Umbilical cord (tissue), 1 donor: ENCODE measurements at regions not wholly inside any gene's neighbourhood (a gene's known extent, or its start where the extent isn't known, plus 50 kb on each side); places are given as distances from the start of the nearest gene placed in this dataset.

Source experiments
- DNase-seq: peaks from one replicate; pipeline ENCODE4 v3.0.0-alpha.2; 2015; ENCODE audit warnings: low spot score

DNA sequence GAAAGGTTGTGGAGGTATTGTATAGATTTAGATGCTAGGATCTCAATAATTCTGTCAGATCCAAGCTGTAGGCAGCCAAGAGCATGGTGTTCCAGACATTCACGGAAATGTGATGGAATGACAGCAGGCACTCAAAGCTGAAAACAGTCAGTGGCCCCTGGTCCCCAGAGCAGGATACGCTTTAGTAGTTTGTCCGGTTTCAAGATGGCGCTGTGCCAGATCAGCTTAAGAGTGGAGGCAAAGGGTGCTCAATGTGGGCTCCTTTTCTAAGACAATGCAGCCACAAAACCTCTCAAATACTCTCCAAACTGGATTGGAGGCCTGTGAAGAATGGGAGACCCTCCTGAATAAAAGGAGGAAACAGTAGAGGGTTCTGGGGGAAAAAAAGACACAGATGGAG, 291.2 kb upstream of the HS3ST1 start:
- no peak for DNase-seq

DNA sequence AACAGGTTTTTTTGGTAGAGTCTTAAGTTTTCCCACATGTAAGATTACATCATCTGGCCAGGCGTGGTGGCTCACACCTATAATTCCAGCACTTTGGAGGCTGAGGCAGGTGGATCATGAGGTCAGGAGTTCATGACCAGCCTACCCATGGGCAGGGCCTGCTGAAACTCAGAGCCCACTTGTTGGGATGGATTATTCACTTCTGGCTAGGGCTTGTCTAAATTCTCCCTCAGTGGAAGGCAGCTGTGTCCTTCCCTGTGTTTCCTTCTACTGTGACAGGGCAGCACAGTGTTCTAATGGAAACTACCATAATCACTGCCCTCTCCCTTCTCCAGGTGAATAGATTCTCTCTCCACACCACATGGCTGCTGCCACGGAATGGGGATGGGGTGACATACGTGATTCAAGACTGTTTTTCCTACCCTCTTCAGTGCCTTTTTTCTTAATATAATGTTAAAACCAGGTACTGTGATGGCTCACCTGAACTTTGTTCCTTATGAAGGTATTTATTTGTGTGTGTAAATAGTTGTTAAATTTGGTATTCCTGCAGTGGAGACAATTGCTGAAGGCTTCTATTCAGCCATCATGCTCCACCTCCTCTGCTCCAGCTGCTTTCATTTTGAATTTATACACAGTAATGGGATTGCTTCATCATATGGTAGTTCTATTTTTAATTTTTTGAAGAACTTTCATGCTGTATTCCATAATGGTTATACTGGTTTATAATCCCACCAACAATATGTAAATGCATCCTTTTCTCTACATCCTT, 287.2 kb upstream of the HS3ST1 start:
- no peak for DNase-seq

DNA sequence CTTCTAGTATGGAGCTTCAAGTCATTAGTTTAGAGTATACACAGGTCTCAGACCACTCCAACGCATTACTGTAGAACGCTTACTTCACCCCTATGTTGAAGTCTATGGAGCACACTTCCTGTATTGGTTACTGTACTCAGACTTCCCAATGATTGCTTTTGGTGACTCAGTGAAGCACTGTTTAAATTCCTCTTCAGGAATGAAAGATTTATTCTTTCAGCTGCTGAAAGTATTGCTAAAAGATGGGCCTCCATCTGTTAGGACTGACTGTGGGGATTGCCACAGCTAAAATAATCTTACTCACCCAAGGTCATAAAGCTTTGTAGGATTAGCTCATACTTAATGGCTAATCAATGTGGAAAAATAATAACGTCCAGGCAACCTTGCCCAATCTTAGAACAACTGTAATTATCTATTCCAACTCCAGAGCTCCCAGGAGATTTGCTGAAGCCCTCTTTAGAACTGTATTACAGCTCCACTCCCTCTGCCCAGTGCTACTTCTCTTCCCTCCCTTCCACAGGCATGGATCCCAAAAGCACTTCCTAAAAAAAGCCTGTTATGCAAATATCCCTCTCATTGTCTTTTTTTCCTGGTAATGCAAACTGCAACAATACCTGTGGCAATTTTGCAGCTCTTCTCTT, 281.9 kb upstream of the HS3ST1 start:
- DNase-seq: no peak

DNA sequence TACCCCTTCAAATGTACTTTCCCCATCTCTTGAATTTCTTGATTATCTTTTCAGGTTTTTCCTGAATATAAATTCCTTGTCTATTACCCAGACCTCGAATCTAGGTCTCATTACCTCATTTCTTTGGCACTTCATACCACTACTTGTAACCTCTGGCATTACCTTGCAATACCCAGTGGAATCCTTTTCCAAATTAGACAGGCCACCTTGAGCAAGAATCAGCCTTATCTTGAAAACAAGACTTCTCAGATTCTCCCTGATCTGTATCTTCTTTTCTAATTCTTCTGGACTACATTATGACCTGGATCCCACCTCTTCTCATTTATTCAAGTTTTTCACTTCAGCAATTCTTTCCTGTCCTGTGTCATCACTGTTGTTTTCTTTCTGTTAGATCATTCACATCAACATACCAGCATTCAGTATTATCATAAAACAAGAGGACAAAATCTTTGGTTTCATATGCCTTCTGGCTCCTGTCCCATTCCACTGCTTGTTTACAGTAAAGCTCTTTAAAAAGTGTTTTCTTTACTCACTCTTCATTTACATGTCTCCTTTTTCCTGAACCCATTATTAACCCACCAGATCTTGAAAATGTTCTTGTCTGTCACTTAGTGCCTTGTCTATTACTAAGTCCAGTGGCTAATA, 275.6 kb upstream of the HS3ST1 start:
- DNase-seq: no peak

DNA sequence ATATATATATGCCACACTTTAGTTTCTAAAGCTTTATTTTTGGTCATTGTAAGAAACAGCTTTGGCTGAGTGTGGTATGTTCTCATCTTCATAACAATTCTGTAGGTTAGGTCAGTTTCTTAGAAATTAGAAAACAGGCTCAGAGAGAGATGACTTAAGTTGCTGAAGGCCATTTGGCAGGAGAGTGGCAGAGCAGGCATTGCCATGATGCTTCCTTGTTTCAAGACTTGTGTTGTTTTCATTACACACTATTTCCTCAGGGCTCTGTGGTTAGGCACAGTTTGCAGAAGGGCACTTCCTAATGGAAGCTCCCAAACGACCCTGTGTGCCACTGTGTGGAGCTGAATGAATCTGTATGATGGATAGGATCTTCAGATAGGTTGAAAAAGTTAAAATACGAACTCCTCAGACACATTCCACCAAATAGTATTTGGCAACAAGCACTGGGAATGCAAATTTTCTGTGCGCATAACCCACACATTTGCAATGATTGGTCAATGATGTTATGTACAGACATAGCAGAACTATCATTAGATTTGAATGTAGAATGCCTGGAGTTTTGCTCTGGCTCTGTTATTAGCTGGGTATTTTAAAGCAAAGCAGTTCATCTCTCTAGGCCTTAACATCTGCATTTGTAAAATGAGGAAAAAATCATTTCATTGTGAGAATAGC, 274.3 kb upstream of the HS3ST1 start:
- DNase-seq: no peak

DNA sequence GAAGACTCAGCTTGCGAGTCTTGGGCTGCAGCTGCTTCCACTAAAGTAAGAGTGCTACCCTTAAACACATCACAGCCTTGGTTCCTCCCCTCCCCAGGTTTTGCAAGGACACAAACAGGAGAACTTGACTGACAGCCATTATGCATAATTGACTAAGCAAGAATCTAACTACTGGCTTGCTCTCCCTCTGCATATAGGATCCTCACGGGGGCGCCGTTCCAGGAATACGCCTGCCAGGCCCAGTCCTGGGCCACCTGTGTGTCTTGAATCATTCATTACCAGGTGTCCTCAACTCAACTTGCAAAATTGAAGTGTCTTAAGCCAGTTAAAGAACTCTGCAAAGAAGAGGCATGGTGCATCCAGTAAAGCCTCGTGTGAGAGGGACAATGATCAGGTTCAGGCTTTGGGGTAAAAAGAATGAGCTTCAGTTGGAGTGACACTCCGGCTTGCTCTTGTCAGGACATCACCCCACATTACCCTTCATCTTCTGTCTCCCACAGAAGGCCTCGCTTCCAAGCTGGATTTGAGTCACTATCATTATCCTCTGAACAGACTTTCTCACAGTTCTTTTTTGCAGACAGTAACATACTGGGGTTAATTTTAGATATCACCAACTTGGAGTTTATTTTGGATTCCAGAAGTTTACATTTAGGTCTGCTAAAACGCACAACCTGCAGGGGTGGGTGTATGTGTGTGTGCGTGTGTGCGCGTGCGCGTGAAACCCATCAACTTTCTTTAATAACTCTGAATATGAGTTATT, 273.5 kb upstream of the HS3ST1 start:
- DNase-seq: no peak

DNA sequence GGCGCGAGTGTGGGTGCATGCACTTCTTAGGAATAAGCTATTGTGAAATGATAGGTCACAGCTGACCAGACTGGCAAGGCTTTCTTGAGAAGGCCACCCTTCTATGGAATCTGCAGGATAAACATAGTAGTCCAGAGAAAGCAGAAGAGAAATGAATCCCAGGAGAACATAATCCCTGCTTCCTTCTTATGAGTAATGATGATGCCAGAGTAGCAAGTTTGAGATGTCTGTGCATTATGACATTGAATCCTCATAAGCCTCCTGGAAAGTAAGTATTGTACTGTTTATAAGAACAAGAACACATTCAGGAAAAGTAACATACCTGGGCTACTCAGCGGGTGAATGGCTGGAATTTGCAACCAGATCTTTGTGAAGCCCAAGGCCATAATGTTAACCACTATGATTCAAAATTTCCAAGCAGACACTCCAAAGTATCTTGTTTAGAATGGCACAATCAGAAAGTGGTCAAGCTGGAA, 272.1 kb upstream of the HS3ST1 start:
- no peak for DNase-seq

DNA sequence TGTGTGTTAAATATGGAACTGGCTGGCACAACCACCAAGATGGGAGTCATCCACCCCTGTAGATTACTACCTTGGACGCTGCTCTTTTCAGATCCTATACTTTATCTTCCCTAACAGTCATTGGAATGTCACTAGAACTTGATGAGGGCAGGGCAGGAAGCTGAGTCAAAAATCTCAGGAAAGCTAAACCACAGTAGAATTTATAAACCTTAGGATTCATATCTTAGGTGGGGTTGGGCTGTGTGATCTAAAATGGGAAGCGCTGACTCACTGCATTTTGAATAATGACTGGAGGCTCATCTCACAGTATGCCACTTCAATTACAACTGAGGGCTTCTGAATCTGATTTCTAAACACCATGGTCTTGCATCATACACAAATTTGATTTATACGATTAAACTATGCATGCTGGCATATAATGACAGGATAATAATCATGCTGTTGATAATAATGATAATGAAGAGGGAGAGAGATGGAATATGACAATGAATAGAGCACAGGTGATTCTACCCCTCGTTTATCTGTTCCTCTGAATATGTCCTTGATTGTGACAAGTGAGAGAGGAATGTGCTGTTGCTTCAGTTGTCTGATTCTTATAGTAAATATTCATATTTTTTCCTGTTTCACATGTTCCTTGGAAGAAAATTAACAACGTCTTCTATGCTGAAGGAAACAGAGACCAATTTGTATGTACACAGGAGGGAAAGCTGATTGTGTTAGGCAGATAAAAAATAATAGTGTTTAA, 270.3 kb upstream of the HS3ST1 start:
- peak; percentile 11 for DNase-seq

DNA sequence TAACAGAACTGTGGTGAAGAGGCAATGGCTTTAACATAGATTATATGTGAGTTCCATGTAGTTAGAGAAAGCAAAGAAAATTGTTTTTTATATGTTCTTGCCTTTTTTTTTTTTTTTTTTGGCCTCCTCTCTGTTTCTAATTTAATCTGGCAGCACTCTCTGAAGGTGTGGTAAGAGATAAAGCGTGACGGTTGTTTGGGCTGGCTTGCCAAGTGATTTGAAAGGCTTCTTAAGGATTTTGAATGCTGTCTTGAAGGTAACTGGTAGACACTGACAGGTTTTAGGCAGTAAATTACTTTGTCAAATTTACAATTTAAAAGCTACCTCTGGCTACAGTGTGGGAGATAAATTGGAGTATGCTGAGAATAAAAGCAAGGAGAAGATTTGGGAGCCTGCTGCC, 269.3 kb upstream of the HS3ST1 start:
- DNase-seq: no peak

DNA sequence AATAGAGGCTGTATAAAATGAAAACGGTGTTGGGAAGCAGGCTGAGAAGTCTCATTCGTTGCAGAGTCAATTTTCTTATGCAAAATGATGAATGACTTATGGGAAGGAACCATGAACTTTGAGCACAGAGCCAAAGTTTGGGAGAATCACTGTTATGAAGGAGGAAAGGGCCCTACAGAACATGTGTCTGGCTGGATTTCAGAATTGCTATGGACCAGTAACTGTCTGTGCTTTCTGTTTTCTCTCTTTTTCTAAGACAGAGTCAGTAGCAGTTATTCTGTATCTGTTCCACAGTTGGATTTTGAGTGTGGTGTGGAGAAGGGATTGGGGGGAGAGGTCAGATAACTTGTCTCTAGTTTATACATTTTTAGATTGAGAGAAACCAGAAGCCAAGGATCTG, 265.0 kb upstream of the HS3ST1 start:
- DNase-seq: no peak

DNA sequence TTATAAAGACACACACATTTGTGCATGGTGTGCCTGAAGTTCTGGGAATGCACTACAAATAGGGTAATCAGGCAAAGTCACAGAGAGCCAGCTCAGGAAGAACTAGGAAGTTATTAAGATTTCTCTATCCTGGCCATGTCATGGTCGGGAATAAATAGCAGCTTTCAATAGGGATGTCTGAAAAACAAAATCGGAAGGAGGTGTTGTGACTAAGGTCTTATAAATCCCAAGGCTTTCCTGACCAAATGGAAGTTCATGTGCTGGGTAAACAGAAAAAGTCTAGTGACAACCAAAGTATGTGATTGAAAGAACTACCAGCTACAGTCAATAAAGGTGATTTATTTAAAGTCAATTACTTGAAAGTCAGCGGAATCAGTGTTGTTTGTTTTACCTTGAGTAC, 262.5 kb upstream of the HS3ST1 start:
- no peak for DNase-seq

DNA sequence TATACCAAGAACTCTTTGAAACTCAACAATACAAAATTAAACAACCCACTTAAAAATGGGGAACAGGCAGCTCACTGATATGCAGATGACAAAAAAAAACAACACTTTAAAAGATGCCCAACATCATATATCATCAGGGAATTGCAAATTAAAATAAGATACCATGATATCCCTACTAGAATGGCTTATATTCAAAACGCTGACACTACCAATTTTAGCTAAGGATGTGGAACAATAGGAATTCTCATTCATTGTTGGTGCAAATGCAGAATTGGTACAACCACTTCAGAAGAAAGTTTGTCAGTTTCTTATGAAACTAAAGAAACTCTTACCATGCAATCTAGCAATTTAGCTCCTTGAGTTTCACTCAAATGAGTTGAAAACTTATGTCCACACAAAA, 259.0 kb upstream of the HS3ST1 start:
- DNase-seq: no peak

DNA sequence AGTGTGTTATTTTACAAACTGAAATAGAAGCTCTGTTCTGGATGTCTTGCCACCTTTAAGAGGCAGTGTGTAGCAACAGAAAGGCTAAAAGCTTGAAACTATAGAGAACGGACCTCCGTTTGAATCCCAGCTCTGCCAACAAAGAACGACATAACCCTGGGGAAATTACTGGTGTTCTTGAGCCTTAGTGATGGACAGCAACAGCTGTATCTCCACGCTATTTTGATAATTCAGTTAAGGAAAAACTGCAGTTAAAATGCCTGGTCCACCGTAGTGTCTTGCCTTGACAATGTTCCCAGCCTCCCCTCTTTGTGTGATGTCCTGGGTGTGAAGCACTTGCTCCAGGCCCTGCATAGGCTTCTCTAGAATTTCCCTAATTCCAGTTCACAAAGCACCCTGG, 256.8 kb upstream of the HS3ST1 start:
- DNase-seq: no peak

DNA sequence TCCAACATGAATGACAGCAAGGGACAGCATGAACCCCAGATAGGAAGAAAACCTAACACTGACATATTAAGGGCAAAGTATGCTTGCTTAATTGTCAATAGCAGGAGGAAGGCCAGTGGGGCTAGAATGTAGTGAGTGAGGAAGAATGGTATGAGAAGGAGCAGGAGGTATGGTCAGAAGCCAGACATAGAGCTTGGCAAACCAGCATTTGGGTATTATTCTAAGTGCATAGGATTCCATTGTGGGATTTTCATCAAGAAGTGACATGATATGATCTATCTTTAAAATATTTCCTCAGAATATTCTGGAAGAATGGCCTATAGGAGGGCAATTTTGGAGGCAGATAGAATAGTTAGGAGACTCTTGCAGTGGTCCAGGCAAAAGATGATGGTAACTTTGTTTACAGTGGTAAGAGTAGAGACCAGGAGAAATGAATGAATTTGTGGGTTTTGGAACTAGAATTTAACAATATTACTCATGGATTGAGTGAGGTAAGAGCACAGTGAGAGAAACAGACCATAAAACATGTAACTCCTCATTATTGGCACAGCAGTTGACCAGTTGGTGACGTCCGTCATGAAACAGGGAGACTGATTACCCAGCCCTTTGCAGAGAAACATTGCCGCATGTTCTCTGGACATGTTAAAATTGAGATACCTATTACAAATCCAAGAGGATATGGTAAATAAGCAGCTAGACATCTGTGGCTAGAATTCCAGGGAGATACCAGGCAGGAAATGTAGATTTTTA, 246.5 kb upstream of the HS3ST1 start:
- DNase-seq: no peak

DNA sequence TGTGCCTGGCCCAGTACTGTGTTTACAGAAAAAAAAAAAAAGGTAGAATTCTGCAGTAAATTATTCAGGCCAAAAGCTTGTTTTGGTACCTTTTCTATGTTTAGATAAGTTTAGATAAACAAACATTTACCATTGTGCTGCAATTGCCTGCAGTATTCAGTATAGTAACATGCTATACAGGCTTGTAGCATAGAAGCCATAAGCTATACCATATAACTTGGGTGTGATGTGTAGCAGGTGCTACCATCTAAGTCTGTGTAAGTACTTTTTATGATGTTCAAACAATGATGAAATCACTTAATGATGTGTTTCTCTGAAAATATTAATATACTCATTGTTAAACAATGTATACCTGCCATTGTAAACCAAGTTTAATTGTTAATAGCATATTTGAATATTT, 241.6 kb upstream of the HS3ST1 start:
- no peak for DNase-seq

DNA sequence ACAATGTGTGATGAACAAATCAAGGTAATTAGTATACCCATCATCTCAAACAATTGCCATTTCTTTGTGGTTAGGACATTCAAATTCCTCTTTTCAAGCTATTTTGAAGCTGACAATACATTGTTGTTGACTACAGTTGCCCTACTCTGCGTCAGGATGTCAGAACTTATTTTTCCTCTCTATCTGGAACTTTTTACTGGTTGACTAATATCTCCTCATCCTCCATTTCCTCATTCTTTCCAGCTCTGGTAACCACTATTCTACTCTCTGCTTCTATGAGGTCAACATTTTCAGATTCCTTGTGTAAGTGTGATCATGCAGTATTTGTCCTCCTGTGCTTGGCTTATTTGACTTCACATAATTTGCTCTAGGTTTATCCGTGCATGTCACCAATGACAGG, 240.5 kb upstream of the HS3ST1 start:
- no peak for DNase-seq

DNA sequence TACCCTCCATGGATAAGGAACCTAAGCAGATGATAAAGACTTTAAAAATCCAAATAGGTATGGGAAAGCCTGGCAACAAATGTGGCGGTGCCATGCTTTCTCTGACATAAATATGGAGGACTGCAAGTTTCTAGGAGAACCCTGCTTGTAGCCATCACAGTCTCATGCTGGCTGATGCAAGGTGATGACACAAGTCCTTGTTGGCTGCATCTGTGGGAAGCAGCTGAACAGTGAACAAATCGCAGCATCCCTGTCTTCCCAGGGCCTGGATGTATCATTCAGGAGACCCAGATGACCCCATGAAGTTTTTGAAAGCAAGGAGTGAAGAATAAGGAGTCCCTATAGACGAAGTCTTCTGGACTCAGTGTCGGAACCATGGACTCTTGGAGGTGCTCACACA, 234.4 kb upstream of the HS3ST1 start:
- no peak for DNase-seq

DNA sequence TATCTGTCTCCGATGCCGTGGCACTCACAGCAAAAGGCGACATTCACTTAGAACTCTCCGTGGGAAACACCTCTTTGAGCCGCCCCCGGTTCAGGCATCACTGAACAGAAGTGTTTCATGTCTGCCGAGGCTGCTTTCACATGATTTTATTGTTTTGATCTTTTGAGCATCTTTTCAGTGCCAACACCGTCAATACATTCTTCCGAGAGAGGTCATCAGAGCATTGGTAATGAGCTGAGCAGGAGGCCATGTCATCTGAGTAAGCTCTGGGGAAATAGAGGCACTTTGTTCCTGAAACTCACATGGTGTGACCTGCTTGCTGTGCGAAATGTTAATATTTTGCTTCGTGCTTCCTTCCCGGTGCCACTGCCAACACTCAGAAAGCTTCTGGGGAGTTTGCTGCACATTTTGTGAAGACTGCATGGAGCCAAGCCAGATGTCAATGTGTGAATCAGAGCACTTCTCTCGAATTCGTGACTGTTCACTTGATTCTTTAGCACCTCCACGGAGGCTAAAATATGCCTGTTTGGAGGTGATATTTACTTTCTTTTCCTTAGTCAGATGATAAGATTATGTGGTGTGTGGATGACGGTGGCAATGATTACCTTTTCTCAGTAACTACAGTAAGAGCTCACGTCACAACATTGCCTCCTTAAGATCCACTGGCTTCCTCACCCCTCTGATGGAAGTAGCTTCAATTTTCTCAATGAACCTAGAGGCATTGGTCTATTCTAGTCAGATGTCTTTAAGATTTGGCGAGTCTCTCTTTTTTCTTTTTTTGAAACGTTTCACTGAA, 222.3 kb upstream of the HS3ST1 start:
- no peak for DNase-seq

DNA sequence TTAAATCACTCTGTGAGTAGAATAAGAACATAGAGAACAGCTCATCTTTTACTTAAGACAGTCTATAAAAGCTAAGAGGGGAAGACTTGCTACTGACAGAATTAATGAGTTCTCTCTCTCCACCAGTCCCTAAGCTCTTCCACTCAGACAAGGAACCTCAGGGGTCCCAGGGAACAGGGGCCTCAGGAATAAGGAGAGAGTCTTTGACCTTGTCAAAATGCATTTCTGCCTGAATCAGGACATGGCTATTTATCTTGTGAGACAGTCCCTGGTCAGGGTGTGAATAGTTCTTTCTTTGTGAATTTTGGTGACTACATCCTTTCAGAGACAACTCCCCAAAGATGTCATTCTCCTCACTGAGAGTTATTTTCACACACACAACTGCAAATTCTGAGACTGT, 218.7 kb upstream of the HS3ST1 start:
- no peak for DNase-seq
